Rectal smooth muscle tissue (tissue), 1 donor: ENCODE measurements at regions not wholly inside any gene's neighbourhood (a gene's known extent, or its start where the extent isn't known, plus 50 kb on each side); places are given as distances from the start of the nearest gene placed in this dataset.
"Not testable (repeated sequence)": the region's sequence is repeated elsewhere in the genome, so short reads cannot be mapped to it uniquely, and the experiment has no call there.

Source experiments
- H3K27ac ChIP-seq: one replicate; pipeline ENCODE4 v1.7.0; 2013; ENCODE audit warnings: low read depth, low read length, inconsistent platforms
- H3K27me3 ChIP-seq: one replicate; pipeline ENCODE4 v1.7.0; 2013; ENCODE audit warnings: low read length; ENCODE audit not compliant: control insufficient read depth, insufficient read depth
- H3K36me3 ChIP-seq: one replicate; pipeline ENCODE4 v1.7.0; 2013; ENCODE audit warnings: low read length; ENCODE audit not compliant: control insufficient read depth, insufficient read depth
- H3K4me1 ChIP-seq: one replicate; pipeline ENCODE4 v1.7.0; 2013; ENCODE audit warnings: low read length; ENCODE audit not compliant: control insufficient read depth, insufficient read depth
- H3K4me3 ChIP-seq: one replicate; pipeline ENCODE4 v1.7.0; 2013; ENCODE audit warnings: low read length
- H3K9ac ChIP-seq: one replicate; pipeline ENCODE4 v1.7.0; 2013; ENCODE audit warnings: low read length

DNA sequence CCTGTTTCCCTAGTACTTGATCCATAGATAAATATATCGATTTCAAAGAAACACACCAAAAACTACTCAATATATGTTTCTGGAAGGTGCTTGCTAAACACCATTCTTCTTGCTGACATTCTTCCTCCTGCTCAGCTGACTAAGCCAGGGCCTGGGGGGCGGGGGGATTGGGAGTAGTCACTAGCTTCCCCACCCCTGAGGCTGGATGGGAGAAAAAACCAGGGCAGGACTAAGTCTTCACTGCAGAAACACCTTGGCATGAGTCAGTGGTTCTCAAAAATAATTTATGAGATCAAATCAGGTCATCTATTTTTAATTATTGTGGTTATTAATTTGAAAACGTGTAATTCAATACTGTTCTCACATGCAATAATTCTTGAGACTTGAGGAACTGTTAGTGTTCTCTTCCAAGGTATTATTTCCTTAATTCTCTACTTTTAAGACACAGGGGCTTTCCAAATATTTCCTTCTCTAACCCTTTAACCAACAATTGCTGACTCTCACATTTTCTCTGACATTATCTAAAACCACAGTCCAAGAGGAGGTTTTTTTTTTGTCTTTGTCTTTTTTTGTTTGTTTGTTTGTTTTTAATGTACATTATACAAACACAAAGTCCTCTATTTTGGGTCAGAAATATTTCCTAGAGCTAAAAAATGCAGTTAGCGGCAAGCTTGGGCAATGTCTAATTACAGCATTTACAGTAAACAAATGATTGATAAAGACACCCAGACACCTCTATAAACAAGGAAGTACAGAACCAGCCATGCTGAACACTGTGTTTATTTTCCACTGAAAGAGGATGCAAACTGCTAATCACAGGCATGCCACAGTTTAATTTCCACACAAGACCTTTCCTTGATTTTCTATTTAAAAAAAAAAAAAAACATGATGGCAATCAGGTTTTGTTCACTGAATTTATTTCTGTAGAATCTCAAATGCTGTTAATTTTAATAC is 120.3 kb upstream of the USP9X start:
- Histone ChIP-seq H3K27me3 (no peaks in the 10 kb centered on the region), H3K27ac (no peak overlapping the region)

GRCh38 chrX:40966213-40966820 is 118.9 kb upstream of the USP9X start:
- H3K36me3 ChIP-seq = no peaks in the 10 kb centered on the region
- no peaks in the 10 kb centered on the region for H3K27me3 ChIP-seq
- no peak overlapping the region for H3K4me3 ChIP-seq
- H3K9ac ChIP-seq = no peak overlapping the region
- no peak overlapping the region for H3K27ac ChIP-seq
- no peaks in the 10 kb centered on the region for H3K4me1 ChIP-seq

More for the DNA sequence above, 120.3 kb upstream of the USP9X start:
- no peak overlapping the region for H3K4me3 ChIP-seq
- no peaks in the 10 kb centered on the region for H3K4me1 ChIP-seq
- no peak overlapping the region for H3K9ac ChIP-seq
- H3K36me3 ChIP-seq = no peaks in the 10 kb centered on the region

DNA sequence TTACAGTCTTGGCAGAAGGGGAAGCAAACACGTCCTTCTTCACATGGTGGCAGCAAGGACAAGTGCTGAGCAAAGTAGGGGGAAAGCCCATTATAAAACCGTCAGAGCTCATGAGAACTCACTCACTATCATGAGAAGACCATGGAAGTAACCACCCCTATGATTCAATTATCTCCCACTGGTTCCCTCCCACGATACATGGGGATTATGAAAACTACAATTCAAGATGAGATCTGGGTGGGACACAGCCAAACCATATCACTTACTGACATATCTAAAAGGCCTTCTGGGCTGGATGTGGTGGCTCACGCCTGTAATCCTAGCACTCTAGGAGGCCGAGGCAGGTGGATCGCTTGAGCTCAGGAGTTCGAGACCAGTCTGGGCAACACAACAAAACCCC is 117.1 kb upstream of the USP9X start:
- no peaks in the 10 kb centered on the region for H3K27me3 ChIP-seq
- no peak overlapping the region for H3K4me3 ChIP-seq
- no peaks in the 10 kb centered on the region for H3K4me1 ChIP-seq
- H3K36me3 ChIP-seq = no peaks in the 10 kb centered on the region
- H3K27ac ChIP-seq = no peak overlapping the region
- H3K9ac ChIP-seq = no peak overlapping the region

DNA sequence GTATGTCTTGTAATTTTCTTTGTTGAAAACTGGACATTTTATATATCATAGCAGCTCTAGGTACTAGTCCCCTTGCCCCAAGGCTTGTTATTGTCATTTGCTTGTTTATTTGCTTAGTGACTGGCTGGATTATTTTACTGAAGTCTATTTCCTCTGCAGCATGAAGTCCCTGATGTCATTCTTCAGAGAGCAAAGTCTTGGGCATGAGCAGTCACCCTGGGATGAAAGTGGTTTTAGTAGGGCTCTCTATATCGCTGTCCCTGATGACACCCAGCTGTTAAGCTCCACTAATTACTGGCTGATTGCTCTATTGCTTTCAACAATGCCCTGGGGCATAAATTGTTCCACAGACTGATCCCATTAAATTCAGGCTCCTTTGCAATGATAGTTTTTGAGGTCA is 113.5 kb upstream of the USP9X start:
- Histone ChIP-seq H3K4me1 (no peaks in the 10 kb centered on the region), H3K4me3 (no peak overlapping the region)

DNA sequence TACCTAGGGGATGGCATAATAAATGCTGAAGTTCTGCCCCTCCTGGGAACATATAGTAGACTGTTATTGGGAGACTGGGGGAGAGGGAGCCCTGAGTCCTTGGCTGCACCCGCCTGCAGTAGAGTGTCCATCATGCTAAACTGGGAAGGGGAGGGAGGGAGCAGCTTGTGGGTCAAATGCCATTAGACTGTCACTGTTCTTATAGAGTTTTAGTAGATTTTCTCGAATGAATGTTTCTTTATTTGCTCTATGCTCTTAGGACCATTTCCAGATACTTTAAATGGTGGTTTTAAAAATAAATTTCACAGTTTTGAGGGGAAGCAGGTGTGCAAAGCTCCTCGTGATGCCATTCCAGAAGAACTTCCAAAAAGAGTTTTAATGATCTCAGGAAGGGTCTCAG is 111.6 kb upstream of the USP9X start:
- Histone ChIP-seq H3K36me3 (no peaks in the 10 kb centered on the region), H3K4me3 (no peak overlapping the region)

More for the DNA sequence above, 113.5 kb upstream of the USP9X start:
- peaks cover 4% of the 10 kb centered on the region for H3K27me3 ChIP-seq
- no peaks in the 10 kb centered on the region for H3K36me3 ChIP-seq
- no peak overlapping the region for H3K9ac ChIP-seq
- H3K27ac ChIP-seq = no peak overlapping the region

DNA sequence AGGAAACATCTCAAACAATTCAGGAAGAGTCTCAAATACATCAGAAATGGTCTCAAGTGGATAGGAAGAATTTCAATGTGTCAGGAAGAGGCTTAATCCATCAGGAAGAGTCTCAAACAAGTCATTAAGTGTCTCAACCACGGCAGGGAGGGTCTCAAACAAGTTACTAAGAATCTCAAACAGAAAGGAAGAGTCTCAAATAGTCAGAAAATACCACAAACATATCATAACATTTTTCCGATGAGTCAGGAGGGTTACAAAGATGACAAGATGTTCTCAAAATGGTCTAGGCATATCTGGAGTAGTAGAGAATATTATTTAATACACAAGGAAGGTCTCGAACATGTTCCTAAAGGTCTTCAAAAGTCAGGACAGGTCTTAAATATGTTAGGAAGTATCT is 109.3 kb upstream of the USP9X start:
- no peaks in the 10 kb centered on the region for H3K4me1 ChIP-seq
- H3K4me3 ChIP-seq = no peak overlapping the region
- peaks cover 4% of the 10 kb centered on the region for H3K27me3 ChIP-seq
- no peak overlapping the region for H3K9ac ChIP-seq
- no peak overlapping the region for H3K27ac ChIP-seq
- no peaks in the 10 kb centered on the region for H3K36me3 ChIP-seq

More for the DNA sequence above, 111.6 kb upstream of the USP9X start:
- H3K27me3 ChIP-seq = peaks cover 4% of the 10 kb centered on the region
- no peaks in the 10 kb centered on the region for H3K4me1 ChIP-seq
- H3K27ac ChIP-seq = no peak overlapping the region
- no peak overlapping the region for H3K9ac ChIP-seq

DNA sequence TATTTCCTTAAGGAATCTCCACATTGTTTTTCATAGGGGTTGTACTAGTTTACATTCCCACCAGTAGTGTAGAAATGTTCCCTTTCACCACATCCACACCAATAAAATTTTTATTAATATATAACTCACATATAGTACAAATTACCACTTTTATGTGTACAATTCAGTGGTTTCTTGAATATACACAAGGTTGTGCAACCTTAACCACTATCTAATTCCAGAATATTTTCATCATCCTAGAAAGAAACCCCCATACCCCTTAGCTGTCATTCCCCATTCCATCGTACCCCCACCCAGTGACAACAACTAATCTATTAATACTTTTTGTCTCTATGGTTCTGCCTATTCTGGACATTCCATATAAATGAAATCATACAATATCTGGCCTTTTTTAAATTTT is 108.3 kb upstream of the USP9X start:
- no peak overlapping the region for H3K9ac ChIP-seq
- no peaks in the 10 kb centered on the region for H3K36me3 ChIP-seq
- no peak overlapping the region for H3K27ac ChIP-seq
- no peak overlapping the region for H3K4me3 ChIP-seq
- H3K27me3 ChIP-seq = peaks cover 4% of the 10 kb centered on the region
- H3K4me1 ChIP-seq = no peaks in the 10 kb centered on the region

GRCh38 chrX:40984962-40985361 is 100.3 kb upstream of the USP9X start:
- Histone ChIP-seq H3K27ac (no peak overlapping the region), H3K27me3 (no peaks in the 10 kb centered on the region), H3K4me1 (no peaks in the 10 kb centered on the region), H3K9ac (no peak overlapping the region), H3K4me3 (no peak overlapping the region), H3K36me3 (no peaks in the 10 kb centered on the region)

DNA sequence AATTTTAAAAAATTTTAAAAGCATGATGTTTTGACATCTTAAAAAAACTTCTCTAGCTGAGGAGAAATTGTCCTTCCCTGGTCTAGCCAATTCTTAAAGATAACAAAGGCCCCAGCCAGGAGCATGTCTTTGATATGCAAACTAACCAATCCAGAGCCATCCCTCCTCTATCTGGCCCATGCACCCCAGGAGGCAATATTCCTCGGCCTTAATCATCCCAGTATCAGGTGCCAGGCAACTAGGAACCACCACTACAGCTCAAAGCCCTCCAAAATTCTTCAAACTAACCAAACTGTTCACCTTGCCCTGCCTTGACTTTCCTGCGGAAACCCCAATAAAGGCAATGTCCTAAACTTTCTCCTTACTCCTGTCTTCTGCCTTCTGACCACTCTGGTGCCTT is 97.8 kb upstream of the USP9X start:
- no peak overlapping the region for H3K4me3 ChIP-seq

DNA sequence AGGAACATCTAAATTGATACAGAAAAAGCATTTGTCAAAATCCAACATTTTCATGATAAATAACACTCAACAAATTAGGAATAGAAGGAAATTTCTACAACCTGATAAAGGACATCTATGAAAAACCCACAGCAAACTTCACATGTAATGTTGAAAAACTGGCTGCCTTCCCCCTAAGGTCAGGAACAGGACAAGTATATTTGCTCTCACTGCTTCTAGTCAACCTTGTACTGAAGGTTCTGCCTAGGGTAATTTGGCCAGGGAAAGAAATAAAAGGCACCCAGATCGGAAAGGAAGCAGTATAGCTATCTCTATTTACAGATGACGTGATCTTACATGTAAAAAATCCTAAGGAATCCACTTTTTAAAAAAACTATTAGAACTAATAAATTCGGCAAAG is 97.1 kb upstream of the USP9X start:
- Histone ChIP-seq H3K9ac (no peak overlapping the region), H3K27ac (no peak overlapping the region), H3K4me1 (no peaks in the 10 kb centered on the region), H3K27me3 (no peaks in the 10 kb centered on the region), H3K36me3 (no peaks in the 10 kb centered on the region), H3K4me3 (no peak overlapping the region)

More for the DNA sequence above, 97.8 kb upstream of the USP9X start:
- H3K27ac ChIP-seq = no peak overlapping the region
- H3K36me3 ChIP-seq = no peaks in the 10 kb centered on the region
- no peak overlapping the region for H3K9ac ChIP-seq
- H3K27me3 ChIP-seq = no peaks in the 10 kb centered on the region
- H3K4me1 ChIP-seq = no peaks in the 10 kb centered on the region

- not testable (repeated sequence) for H3K4me1 ChIP-seq, H3K27me3 ChIP-seq, H3K36me3 ChIP-seq, H3K4me3 ChIP-seq, H3K27ac ChIP-seq, H3K9ac ChIP-seq
Observed at GRCh38 chrX:40993395-40993794, 91.8 kb upstream of the USP9X start.

- Histone ChIP-seq H3K27me3 (no peaks in the 10 kb centered on the region), H3K36me3 (no peaks in the 10 kb centered on the region), H3K4me1 (no peaks in the 10 kb centered on the region), H3K27ac (no peak overlapping the region), H3K9ac (no peak overlapping the region), H3K4me3 (no peak overlapping the region)
Observed at GRCh38 chrX:40996886-40997530, 88.2 kb upstream of the USP9X start.
